ENCODE measurements at regions not wholly inside any gene's neighbourhood (a gene's known extent, or its start where the extent isn't known, plus 50 kb on each side); places are given as distances from the start of the nearest gene placed in this dataset.
A peak's percentile ranks its signal among the peaks of the same experiment; 100 is the strongest.

DNA sequence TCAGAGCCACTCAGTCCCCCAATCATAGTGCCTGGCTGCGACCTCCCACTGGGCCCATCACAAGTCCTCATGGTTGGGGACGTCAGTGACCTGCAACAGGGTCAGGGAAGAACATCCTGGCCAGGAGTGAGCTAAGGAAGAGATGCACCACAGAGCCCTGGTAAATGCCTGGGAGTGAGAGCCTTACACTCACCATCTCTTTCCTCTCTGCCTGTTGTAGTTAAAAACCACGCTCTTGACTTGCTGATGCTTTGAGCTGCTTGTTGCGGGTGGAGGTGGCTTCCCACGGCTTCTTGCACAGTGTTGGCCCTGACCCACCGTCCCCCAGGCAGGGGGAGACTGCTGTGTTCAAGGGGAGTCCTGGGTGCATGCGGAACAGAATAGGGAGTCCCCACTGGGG is 91.1 kb upstream of the RGMA start:
- TF ChIP-seq PPARA (CRISPR knock-in tag; IDR thresholded peaks at IDR 0.05; ENCODE audit: borderline replicate concordance) (no peak), SNAI2 (CRISPR knock-in tag; IDR thresholded peaks at IDR 0.05) (no peak), GLIS3 (CRISPR knock-in tag; IDR thresholded peaks at IDR 0.05) (no peak), ZC3H10 (CRISPR knock-in tag; IDR thresholded peaks at IDR 0.05) (no peak), CREB5 (CRISPR knock-in tag; IDR thresholded peaks at IDR 0.05; ENCODE audit: low read depth) (no peak), ISL1 (CRISPR knock-in tag; IDR thresholded peaks at IDR 0.05) (no peak), POU6F1 (CRISPR knock-in tag; IDR thresholded peaks at IDR 0.05; ENCODE audit: borderline replicate concordance, low read depth) (no peak), RARB (CRISPR knock-in tag; IDR thresholded peaks at IDR 0.05) (no peak), CSRNP3 (CRISPR knock-in tag; IDR thresholded peaks at IDR 0.05) (no peak), BACH2 (CRISPR knock-in tag; IDR thresholded peaks at IDR 0.05; ENCODE audit: borderline replicate concordance) (no peak), ZNF565 (CRISPR knock-in tag; conservative IDR thresholded peaks at IDR 0.05; ENCODE audit: low read depth) (no peak), ZFP30 (CRISPR knock-in tag; IDR thresholded peaks at IDR 0.05) (no peak), TCF4 (CRISPR knock-in tag; IDR thresholded peaks at IDR 0.05; ENCODE audit: borderline replicate concordance) (no peak), ZFP3 (CRISPR knock-in tag; IDR thresholded peaks at IDR 0.05) (no peak)
- TF ChIP-seq, protein P1, sequence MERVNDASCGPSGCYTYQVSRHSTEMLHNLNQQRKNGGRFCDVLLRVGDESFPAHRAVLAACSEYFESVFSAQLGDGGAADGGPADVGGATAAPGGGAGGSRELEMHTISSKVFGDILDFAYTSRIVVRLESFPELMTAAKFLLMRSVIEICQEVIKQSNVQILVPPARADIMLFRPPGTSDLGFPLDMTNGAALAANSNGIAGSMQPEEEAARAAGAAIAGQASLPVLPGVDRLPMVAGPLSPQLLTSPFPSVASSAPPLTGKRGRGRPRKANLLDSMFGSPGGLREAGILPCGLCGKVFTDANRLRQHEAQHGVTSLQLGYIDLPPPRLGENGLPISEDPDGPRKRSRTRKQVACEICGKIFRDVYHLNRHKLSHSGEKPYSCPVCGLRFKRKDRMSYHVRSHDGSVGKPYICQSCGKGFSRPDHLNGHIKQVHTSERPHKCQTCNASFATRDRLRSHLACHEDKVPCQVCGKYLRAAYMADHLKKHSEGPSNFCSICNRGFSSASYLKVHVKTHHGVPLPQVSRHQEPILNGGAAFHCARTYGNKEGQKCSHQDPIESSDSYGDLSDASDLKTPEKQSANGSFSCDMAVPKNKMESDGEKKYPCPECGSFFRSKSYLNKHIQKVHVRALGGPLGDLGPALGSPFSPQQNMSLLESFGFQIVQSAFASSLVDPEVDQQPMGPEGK (CRISPR knock-in tag; IDR thresholded peaks at IDR 0.05; ENCODE audit: borderline replicate concordance) = no peak

DNA sequence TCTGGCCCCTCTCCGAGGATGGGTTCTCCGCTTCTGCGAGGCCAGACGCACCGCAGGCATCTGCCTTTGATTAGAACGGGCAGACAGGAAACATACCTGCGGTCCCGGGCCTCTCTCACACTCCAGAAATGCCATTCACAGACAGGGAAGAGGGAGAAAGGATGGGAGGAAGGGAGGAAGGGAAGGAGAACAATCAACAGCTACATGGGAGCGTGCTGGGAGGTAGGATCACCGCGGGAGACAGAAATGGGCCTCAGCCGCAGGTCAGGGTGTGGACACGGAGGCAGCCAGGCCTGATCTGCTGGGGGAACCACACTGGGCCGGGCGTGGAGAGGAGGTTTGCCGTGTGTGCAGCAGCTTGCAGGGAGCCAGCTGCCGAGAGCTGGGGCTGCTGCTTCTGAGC is 90.7 kb upstream of the RGMA start:
- ATAC-seq = no peak

More for the DNA sequence above, 91.1 kb upstream of the RGMA start:
- no peak for ATAC-seq

DNA sequence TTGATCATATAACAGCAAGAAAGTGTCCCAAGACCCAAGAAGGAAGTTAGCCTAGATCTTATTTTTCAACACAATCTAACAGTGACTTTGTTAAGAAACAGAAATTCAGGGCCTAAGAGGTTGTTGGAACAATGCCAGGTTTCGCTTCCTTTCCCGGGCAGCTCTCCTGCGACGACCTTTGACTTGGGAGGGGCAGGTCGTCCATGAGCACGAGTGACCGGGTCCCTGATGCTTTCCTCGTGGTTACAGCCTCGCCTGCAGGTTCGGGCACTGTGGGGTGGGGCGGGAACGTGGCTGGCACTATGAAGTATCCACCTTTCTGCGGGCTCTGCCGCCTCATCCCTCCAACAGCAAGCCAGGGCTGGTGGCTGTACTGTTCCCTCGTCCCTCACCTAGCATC is 90.1 kb upstream of the RGMA start:
- no peak for ATAC-seq
- no peak for TF ChIP-seq CSDC2 (CRISPR knock-in tag; IDR thresholded peaks at IDR 0.05)
- TF ChIP-seq ESRRG (CRISPR knock-in tag; IDR thresholded peaks at IDR 0.05) = no peak
- TF ChIP-seq CSRNP3 (CRISPR knock-in tag; IDR thresholded peaks at IDR 0.05) = no peak
- no peak for TF ChIP-seq TCF4 (CRISPR knock-in tag; IDR thresholded peaks at IDR 0.05; ENCODE audit: borderline replicate concordance)
- TF ChIP-seq POU6F1 (CRISPR knock-in tag; IDR thresholded peaks at IDR 0.05; ENCODE audit: borderline replicate concordance, low read depth) = no peak
- TF ChIP-seq ZNF70 (CRISPR knock-in tag; IDR thresholded peaks at IDR 0.05) = no peak
- no peak for TF ChIP-seq ARNTL (CRISPR knock-in tag; IDR thresholded peaks at IDR 0.05; ENCODE audit: borderline replicate concordance, low read depth)
- no peak for TF ChIP-seq PPARA (CRISPR knock-in tag; IDR thresholded peaks at IDR 0.05; ENCODE audit: borderline replicate concordance)
- no peak for TF ChIP-seq ISL1 (CRISPR knock-in tag; IDR thresholded peaks at IDR 0.05)
- no peak for TF ChIP-seq ZFP30 (CRISPR knock-in tag; IDR thresholded peaks at IDR 0.05)
- TF ChIP-seq TOX (CRISPR knock-in tag; IDR thresholded peaks at IDR 0.05; ENCODE audit: borderline replicate concordance) = no peak
- no peak for TF ChIP-seq CREB5 (CRISPR knock-in tag; IDR thresholded peaks at IDR 0.05; ENCODE audit: low read depth)
- no peak for TF ChIP-seq SNAI2 (CRISPR knock-in tag; IDR thresholded peaks at IDR 0.05)
- TF ChIP-seq ZNF565 (CRISPR knock-in tag; conservative IDR thresholded peaks at IDR 0.05; ENCODE audit: low read depth) = no peak
- TF ChIP-seq OSR1 (CRISPR knock-in tag; IDR thresholded peaks at IDR 0.05) = no peak

More for the DNA sequence above, 90.7 kb upstream of the RGMA start:
- TF ChIP-seq, protein P1 (CRISPR knock-in tag; IDR thresholded peaks at IDR 0.05; ENCODE audit: borderline replicate concordance) = no peak
- TF ChIP-seq ZNF8 (CRISPR knock-in tag; IDR thresholded peaks at IDR 0.05) (no peak), GLIS3 (CRISPR knock-in tag; IDR thresholded peaks at IDR 0.05) (no peak), TOX (CRISPR knock-in tag; IDR thresholded peaks at IDR 0.05; ENCODE audit: borderline replicate concordance) (no peak), TCF4 (CRISPR knock-in tag; IDR thresholded peaks at IDR 0.05; ENCODE audit: borderline replicate concordance) (0 out of 2 replicates have a peak, but pooled peaks have one; percentile 18), OSR1 (CRISPR knock-in tag; IDR thresholded peaks at IDR 0.05) (no peak)
